Glutamatergic neuron (in vitro differentiated cells): ENCODE measurements at regions not wholly inside any gene's neighbourhood (a gene's known extent, or its start where the extent isn't known, plus 50 kb on each side); places are given as distances from the start of the nearest gene placed in this dataset.

Experiments used
- DNase-seq: peaks from one replicate; pipeline ENCODE4 v3.0.0; 2022
- H3K27ac Mint-ChIP-seq: one replicate; pipeline ENCODE4 v1.8.0; 2020; ENCODE audit warnings: mild to moderate bottlenecking, mixed read lengths, inconsistent platforms; ENCODE audit not compliant: unreplicated experiment
- H3K27me3 Mint-ChIP-seq: one replicate; pipeline ENCODE4 v1.8.0; 2020; ENCODE audit warnings: mild to moderate bottlenecking, moderate library complexity, mixed read lengths, inconsistent platforms; ENCODE audit not compliant: unreplicated experiment
- H3K36me3 Mint-ChIP-seq: one replicate; pipeline ENCODE4 v1.8.0; 2020; ENCODE audit warnings: mild to moderate bottlenecking, mixed read lengths, inconsistent platforms; ENCODE audit not compliant: unreplicated experiment
- H3K4me1 Mint-ChIP-seq: one replicate; pipeline ENCODE4 v1.8.0; 2020; ENCODE audit warnings: mild to moderate bottlenecking, low read depth, mixed read lengths, inconsistent platforms; ENCODE audit not compliant: unreplicated experiment
- H3K4me3 Mint-ChIP-seq: one replicate; pipeline ENCODE4 v1.8.0; 2020; ENCODE audit warnings: mild to moderate bottlenecking, mixed read lengths, inconsistent platforms; ENCODE audit not compliant: unreplicated experiment
- H3K9me3 Mint-ChIP-seq: one replicate; pipeline ENCODE4 v1.8.0; 2020; ENCODE audit warnings: mild to moderate bottlenecking, moderate library complexity, mixed read lengths, inconsistent platforms; ENCODE audit not compliant: unreplicated experiment
- TF ChIP-seq, protein P1 (sequence below): fragments of 200-600 bp; sonication (generic); IDR thresholded peaks from one replicate; pipeline ENCODE4 v1.5.0; 2021; ENCODE audit not compliant: partially characterized antibody, unreplicated experiment

DNA sequence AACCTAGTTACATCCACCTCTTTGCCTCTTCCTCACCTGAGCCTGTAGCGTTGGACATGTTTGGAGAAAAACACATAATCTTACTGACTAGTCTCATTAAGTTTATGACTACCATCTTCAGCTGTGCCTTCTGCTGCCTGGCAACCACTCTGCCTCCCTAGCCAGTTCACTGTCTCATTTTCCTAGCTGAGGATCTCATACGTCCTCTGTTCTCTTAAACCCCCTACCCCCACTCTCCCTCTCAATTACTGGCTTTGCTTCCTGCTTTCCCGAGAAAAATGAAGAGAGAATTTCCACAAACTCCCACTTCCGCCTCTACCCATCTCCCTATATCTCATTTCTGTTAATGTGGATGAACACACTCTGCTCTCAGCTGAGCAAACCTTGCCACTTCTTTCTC lies 239.3 kb upstream of the POU2AF2 start:
- H3K36me3 Mint-ChIP-seq, result peaks cover 8% of the 10 kb centered on the region
- H3K4me1 Mint-ChIP-seq, result no peaks in the 10 kb centered on the region
- no peaks in the 10 kb centered on the region for H3K9me3 Mint-ChIP-seq
- TF ChIP-seq, protein P1, sequence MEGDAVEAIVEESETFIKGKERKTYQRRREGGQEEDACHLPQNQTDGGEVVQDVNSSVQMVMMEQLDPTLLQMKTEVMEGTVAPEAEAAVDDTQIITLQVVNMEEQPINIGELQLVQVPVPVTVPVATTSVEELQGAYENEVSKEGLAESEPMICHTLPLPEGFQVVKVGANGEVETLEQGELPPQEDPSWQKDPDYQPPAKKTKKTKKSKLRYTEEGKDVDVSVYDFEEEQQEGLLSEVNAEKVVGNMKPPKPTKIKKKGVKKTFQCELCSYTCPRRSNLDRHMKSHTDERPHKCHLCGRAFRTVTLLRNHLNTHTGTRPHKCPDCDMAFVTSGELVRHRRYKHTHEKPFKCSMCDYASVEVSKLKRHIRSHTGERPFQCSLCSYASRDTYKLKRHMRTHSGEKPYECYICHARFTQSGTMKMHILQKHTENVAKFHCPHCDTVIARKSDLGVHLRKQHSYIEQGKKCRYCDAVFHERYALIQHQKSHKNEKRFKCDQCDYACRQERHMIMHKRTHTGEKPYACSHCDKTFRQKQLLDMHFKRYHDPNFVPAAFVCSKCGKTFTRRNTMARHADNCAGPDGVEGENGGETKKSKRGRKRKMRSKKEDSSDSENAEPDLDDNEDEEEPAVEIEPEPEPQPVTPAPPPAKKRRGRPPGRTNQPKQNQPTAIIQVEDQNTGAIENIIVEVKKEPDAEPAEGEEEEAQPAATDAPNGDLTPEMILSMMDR, result no peak
- no peak for DNase-seq
- H3K4me3 Mint-ChIP-seq, result no peak overlapping the region
- H3K27ac Mint-ChIP-seq, result no peak overlapping the region
- H3K27me3 Mint-ChIP-seq, result peaks cover under 1% of the 10 kb centered on the region

DNA sequence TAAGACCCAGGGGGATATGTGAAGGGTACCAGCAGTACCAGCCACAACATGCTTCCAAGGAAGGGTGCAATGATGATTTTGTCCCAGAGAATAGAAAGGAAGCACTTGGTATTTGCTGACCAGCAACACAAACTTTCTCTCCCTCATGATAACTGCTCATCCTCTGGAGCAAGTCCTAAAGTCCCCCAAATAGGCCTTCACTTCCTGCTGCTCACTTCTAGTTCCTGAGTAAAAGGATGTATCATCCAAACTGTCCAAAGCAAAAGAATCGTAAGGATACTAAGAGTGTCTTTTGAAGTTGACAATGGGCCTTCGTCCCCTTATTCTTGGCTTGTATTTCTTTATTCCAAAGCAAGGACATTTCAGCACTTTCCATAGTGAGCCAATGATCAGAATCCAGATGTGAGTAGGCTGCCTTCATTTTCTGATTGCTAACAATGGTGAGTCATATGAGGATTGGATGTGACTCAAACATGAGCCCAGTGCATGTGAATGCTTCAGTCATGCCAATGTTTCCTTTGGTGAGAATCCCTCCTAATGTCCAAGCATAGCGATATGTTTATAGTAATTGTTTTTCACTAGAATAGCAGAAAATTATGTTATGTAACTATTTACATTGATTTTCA lies 243.4 kb upstream of the POU2AF2 start:
- Mint-ChIP-seq H3K9me3 (no peaks in the 10 kb centered on the region), H3K4me3 (no peak overlapping the region), H3K36me3 (no peaks in the 10 kb centered on the region), H3K27ac (no peak overlapping the region), H3K4me1 (no peaks in the 10 kb centered on the region), H3K27me3 (no peaks in the 10 kb centered on the region)
- DNase-seq, result no peak
- TF ChIP-seq, protein P1, result no peak

DNA sequence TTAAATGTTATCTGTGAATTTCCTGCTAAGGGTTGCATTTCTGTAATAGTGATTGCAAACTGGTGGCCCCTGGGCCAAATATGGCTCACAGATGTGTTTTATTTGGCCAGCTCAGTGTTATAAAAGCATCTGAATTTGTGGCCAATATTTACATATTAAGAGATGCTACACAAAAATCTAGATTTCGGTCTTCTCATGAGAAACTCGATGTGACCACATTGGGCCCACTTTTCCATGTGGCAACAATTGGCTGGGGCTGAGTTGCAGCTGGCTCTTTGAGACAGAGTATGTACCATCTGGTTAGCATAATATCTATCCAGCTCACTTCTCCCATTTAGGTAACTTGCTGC lies 244.5 kb upstream of the POU2AF2 start:
- Mint-ChIP-seq H3K36me3 (no peaks in the 10 kb centered on the region), H3K27me3 (no peaks in the 10 kb centered on the region), H3K4me1 (no peaks in the 10 kb centered on the region), H3K4me3 (no peak overlapping the region), H3K27ac (no peak overlapping the region), H3K9me3 (no peaks in the 10 kb centered on the region)
- no peak for DNase-seq
- TF ChIP-seq, protein P1, result no peak

DNA sequence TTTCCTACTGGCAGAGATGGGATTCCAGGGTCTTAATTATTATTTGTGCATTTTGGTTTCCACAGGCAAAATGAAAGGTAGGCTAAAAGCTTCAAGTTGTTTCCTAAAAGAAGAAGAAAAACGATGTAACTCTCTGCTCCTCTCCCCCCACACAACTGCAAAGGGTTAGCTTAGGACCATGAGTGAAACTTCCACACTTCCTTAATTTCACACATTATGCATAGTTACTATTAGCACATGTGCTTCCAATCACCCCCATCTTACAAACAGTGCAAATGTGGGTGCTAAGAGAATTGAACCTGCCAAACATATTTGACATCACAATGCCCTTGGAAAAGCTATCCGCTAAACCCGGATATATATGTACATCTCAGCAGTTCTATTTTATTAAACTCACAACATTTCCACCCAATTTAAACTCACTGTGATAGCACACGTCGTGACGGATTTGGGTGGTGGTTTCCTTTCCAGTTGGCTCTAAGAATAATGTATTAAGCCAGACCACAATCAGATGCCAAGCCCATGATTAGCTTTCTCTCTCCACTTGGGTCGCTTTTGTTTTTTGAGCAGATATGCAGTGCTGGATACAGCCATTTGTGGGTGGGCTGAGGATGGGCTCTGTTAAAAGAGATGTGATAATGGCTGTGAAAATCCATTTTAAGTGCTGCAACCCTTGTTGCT lies 245.0 kb upstream of the POU2AF2 start:
- TF ChIP-seq, protein P1, result no peak
- H3K27ac Mint-ChIP-seq, result no peak overlapping the region
- no peaks in the 10 kb centered on the region for H3K9me3 Mint-ChIP-seq
- no peak overlapping the region for H3K4me3 Mint-ChIP-seq
- no peaks in the 10 kb centered on the region for H3K4me1 Mint-ChIP-seq
- H3K27me3 Mint-ChIP-seq, result no peaks in the 10 kb centered on the region
- DNase-seq, result no peak
- no peaks in the 10 kb centered on the region for H3K36me3 Mint-ChIP-seq

DNA sequence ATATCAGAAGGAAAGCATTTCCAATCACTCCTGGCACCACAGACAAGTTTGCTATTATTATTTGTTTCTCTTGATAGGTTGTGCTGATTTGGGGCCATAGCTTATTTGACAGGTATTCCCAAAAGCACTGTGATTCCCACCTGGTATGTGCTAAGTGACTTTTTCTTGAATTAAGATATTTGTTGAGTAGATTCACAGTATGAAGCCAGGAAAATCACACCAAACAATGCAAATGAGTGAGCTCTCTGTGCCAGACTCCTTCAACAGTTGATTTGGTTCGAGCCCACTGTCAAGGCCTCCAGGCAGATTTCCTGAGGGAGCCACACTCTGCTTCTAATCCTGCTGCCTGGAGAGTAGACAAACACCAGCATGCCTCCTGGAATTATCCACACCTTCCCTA lies 253.0 kb upstream of the POU2AF2 start:
- TF ChIP-seq, protein P1, result no peak
- Mint-ChIP-seq H3K36me3 (no peaks in the 10 kb centered on the region), H3K9me3 (no peaks in the 10 kb centered on the region), H3K4me3 (no peak overlapping the region), H3K27me3 (peaks cover 1% of the 10 kb centered on the region), H3K27ac (no peak overlapping the region), H3K4me1 (peaks cover 12% of the 10 kb centered on the region)
- no peak for DNase-seq
